H9 (cell line): ENCODE measurements at regions not wholly inside any gene's neighbourhood (a gene's known extent, or its start where the extent isn't known, plus 50 kb on each side); places are given as distances from the start of the nearest gene placed in this dataset.

Experiments
- DNase-seq: peaks from one replicate; pipeline ENCODE4 v3.0.0-alpha.2; 2017
- H2AFZ ChIP-seq: one replicate; pipeline ENCODE4 v1.6.1; 2013; ENCODE audit warnings: mild to moderate bottlenecking, low read length, control low read depth, moderate library complexity
- H2AK5ac ChIP-seq: 2 replicates; pipeline ENCODE4 v1.6.1; 2013; ENCODE audit warnings: low read length, control low read depth, mixed read lengths; ENCODE audit not compliant: insufficient read length
- H2BK120ac ChIP-seq: one replicate; pipeline ENCODE4 v1.6.1; 2013; ENCODE audit warnings: low read depth, mild to moderate bottlenecking, low read length, control low read depth, inconsistent platforms; ENCODE audit not compliant: poor library complexity, severe bottlenecking
- H2BK12ac ChIP-seq: 2 replicates; pipeline ENCODE4 v1.6.1; 2013; ENCODE audit warnings: low read length, control low read depth, mixed read lengths, low read depth; ENCODE audit not compliant: insufficient read length
- H2BK15ac ChIP-seq: 2 replicates; pipeline ENCODE4 v1.6.1; 2013; ENCODE audit warnings: low read depth, low read length, control low read depth
- H2BK20ac ChIP-seq: one replicate; pipeline ENCODE4 v1.6.1; 2013; ENCODE audit warnings: low read depth, mild to moderate bottlenecking, low read length, control low read depth, inconsistent platforms; ENCODE audit not compliant: poor library complexity, severe bottlenecking
- H2BK5ac ChIP-seq: 2 replicates; pipeline ENCODE4 v1.6.1; 2013; ENCODE audit warnings: low read length, control low read depth, mixed read lengths; ENCODE audit not compliant: insufficient read length
- H3K14ac ChIP-seq: 2 replicates; pipeline ENCODE4 v1.6.1; 2013; ENCODE audit warnings: low read length, control low read depth; ENCODE audit not compliant: insufficient read depth
- H3K18ac ChIP-seq: 2 replicates; pipeline ENCODE4 v1.6.1; 2013; ENCODE audit warnings: low read depth, mild to moderate bottlenecking, mixed read lengths, low read length, control low read depth; ENCODE audit not compliant: insufficient read length
- H3K23ac ChIP-seq: 2 replicates; pipeline ENCODE4 v1.6.1; 2013; ENCODE audit warnings: low read length, control low read depth, mixed read lengths, low read depth; ENCODE audit not compliant: insufficient read length
- H3K23me2 ChIP-seq: 2 replicates; pipeline ENCODE4 v1.6.1; 2013; ENCODE audit warnings: low read depth, mild to moderate bottlenecking, mixed read lengths, low read length, control low read depth; ENCODE audit not compliant: insufficient read length, poor library complexity, severe bottlenecking
- H3K27ac ChIP-seq: 2 replicates; pipeline ENCODE4 v1.5.1; 2013; ENCODE audit warnings: low read length, control low read depth, mixed read lengths, low read depth; ENCODE audit not compliant: insufficient read length
- H3K27me3 ChIP-seq: 2 replicates; pipeline ENCODE4 v1.6.1; 2013; ENCODE audit warnings: low read length, control low read depth, inconsistent platforms; ENCODE audit not compliant: insufficient read depth
- H3K4ac ChIP-seq: 2 replicates; pipeline ENCODE4 v1.6.1; 2013; ENCODE audit warnings: low read depth, mild to moderate bottlenecking, control low read depth, inconsistent platforms, low read length, moderate library complexity
- H3K4me1 ChIP-seq: 2 replicates; pipeline ENCODE4 v1.6.1; 2013; ENCODE audit warnings: low read length, control low read depth, inconsistent platforms; ENCODE audit not compliant: insufficient read depth
- H3K4me2 ChIP-seq: 2 replicates; pipeline ENCODE4 v1.6.1; 2013; ENCODE audit warnings: low read length, control low read depth, mixed read lengths; ENCODE audit not compliant: insufficient read length, insufficient read depth
- H3K56ac ChIP-seq: 2 replicates; pipeline ENCODE4 v1.6.1; 2013; ENCODE audit warnings: low read depth, mild to moderate bottlenecking, mixed read lengths, low read length, control low read depth; ENCODE audit not compliant: insufficient read length
- H3K79me1 ChIP-seq: 2 replicates; pipeline ENCODE4 v1.6.1; 2013; ENCODE audit warnings: low read depth, mild to moderate bottlenecking, moderate library complexity, low read length, control low read depth, inconsistent platforms; ENCODE audit not compliant: insufficient read depth, poor library complexity, severe bottlenecking
- H3K79me2 ChIP-seq: 2 replicates; pipeline ENCODE4 v1.6.1; 2013; ENCODE audit warnings: low read length, control low read depth, inconsistent platforms; ENCODE audit not compliant: insufficient read depth
- H3K9ac ChIP-seq: 2 replicates; pipeline ENCODE4 v1.6.1; 2013; ENCODE audit warnings: low read length, control low read depth, mixed read lengths; ENCODE audit not compliant: insufficient read length; ENCODE audit errors: extremely low read depth
- H3K9me3 ChIP-seq: one replicate; pipeline ENCODE4 v1.6.1; 2013; ENCODE audit warnings: low read depth, low read length, inconsistent platforms; ENCODE audit not compliant: control insufficient read depth
- H3T11ph ChIP-seq: one replicate; pipeline ENCODE4 v1.6.1; 2013; ENCODE audit warnings: mild to moderate bottlenecking, low read length, control low read depth, inconsistent platforms
- H4K20me1 ChIP-seq: one replicate; pipeline ENCODE4 v1.6.1; 2013; ENCODE audit not compliant: control insufficient read depth, insufficient read length, insufficient read depth
- H4K5ac ChIP-seq: 2 replicates; pipeline ENCODE4 v1.6.1; 2013; ENCODE audit warnings: low read depth, mild to moderate bottlenecking, mixed read lengths, low read length, control low read depth; ENCODE audit not compliant: insufficient read length
- H4K8ac ChIP-seq: replicated peaks from 2 replicates; pipeline ENCODE4 v1.6.1; 2013; ENCODE audit warnings: low read length, control low read depth, mixed read lengths, low read depth; ENCODE audit not compliant: insufficient read length
- H4K91ac ChIP-seq: 2 replicates; pipeline ENCODE4 v1.6.1; 2013; ENCODE audit warnings: low read depth, mild to moderate bottlenecking, moderate library complexity, mixed read lengths, low read length, control low read depth; ENCODE audit not compliant: insufficient read length
- H3K27ac Mint-ChIP-seq, 3 experiments: 2 replicates in 2 of 3; 3 replicates in 1 of 3; pipeline ENCODE4 v1.8.0; 2020 to 2021; ENCODE audit warnings: mixed read lengths in 3 of 3, mild to moderate bottlenecking in 1 of 3, moderate library complexity in 1 of 3
- H3K27me3 Mint-ChIP-seq: 2 replicates; pipeline ENCODE4 v1.8.0; 2021; ENCODE audit warnings: low read depth, mild to moderate bottlenecking, moderate library complexity, mixed read lengths
- H3K36me3 Mint-ChIP-seq, 3 experiments: 2 replicates in 2 of 3; 3 replicates in 1 of 3; pipeline ENCODE4 v1.8.0; 2020 to 2021; ENCODE audit warnings: low read depth in 3 of 3, mixed read lengths in 3 of 3; ENCODE audit not compliant: insufficient read depth in 1 of 3
- H3K4me1 Mint-ChIP-seq, 2 experiments: 2 replicates each; pipeline ENCODE4 v1.8.0; 2020; ENCODE audit warnings: mixed read lengths in 2 of 2
- H3K4me3 Mint-ChIP-seq, 2 experiments: 2 replicates in 1 of 2; 3 replicates in 1 of 2; pipeline ENCODE4 v1.8.0; 2020 to 2021; ENCODE audit warnings: mild to moderate bottlenecking in 2 of 2, mixed read lengths in 2 of 2, moderate library complexity in 1 of 2
- H3K9me3 Mint-ChIP-seq, 2 experiments: 2 replicates in 1 of 2; 3 replicates in 1 of 2; pipeline ENCODE4 v1.8.0; 2020; ENCODE audit warnings: mild to moderate bottlenecking in 2 of 2, mixed read lengths in 2 of 2, moderate library complexity in 1 of 2
- CTCF ChIP-seq: fragments of 200-600 bp; sonication (generic); conservative IDR thresholded peaks from 3 replicates; pipeline ENCODE4 v1.8.0; 2021; ENCODE audit warnings: antibody characterized with exemption, mild to moderate bottlenecking
- WGBS: extraction: QIAGEN DNeasy Blood & Tissue Kit; methylation state at CpG from one replicate; pipeline ENCODE4 v1.1.7; 2013; ENCODE audit warnings: missing lambda C conversion rate, low lambda C conversion rate, mixed read lengths; ENCODE audit not compliant: insufficient read length; ENCODE audit errors: extremely low coverage; 5-methylcytosine and 5-hydroxymethylcytosine counted together

- no peak overlapping the region for H4K5ac ChIP-seq
- TF ChIP-seq CTCF = peak; percentile 53
- H2BK20ac ChIP-seq = no peak overlapping the region
- H3K27me3 ChIP-seq = no peaks in the 10 kb centered on the region
- no peak overlapping the region for H2AFZ ChIP-seq
- H3K4me3 Mint-ChIP-seq = no peak overlapping the region
- no peak overlapping the region for H2BK120ac ChIP-seq
- H3K79me2 ChIP-seq = no peaks in the 10 kb centered on the region
- H3K9me3 Mint-ChIP-seq = peaks cover 13 to 19% of the 10 kb centered on the region in 2 experiments
- no peak overlapping the region for H2BK12ac ChIP-seq
- H2BK5ac ChIP-seq = no peak overlapping the region
- H3K4ac ChIP-seq = no peak overlapping the region
- no peak overlapping the region for H3K27ac ChIP-seq
- H3K27ac Mint-ChIP-seq = no peak overlapping the region
- H2AK5ac ChIP-seq = no peak overlapping the region
- no peak overlapping the region for H2BK15ac ChIP-seq
- H3K56ac ChIP-seq = no peak overlapping the region
- H4K91ac ChIP-seq = no peak overlapping the region
- H4K20me1 ChIP-seq = no peaks in the 10 kb centered on the region
- no peaks in the 10 kb centered on the region for H3K27me3 Mint-ChIP-seq
- H3K36me3 Mint-ChIP-seq = peaks cover 0 to 7% (median 2%) of the 10 kb centered on the region in 3 experiments; a peak in 4 of 7 replicates
- no peaks in the 10 kb centered on the region for H3K23me2 ChIP-seq
- peaks cover 0 to 2% of the 10 kb centered on the region in 2 experiments; a peak in 2 of 4 replicates for H3K4me1 Mint-ChIP-seq
- H3K23ac ChIP-seq = no peak overlapping the region
- no peak overlapping the region for H3K9ac ChIP-seq
- no peaks in the 10 kb centered on the region for H3K79me1 ChIP-seq
- H3K18ac ChIP-seq = no peak overlapping the region
- no peak overlapping the region for H3K14ac ChIP-seq
- H3T11ph ChIP-seq = no peak overlapping the region
- H4K8ac ChIP-seq = no peak overlapping the region
- no CpG with 5 or more reads among the region's 6 CpGs for WGBS
- no peaks in the 10 kb centered on the region for H3K9me3 ChIP-seq
- no peaks in the 10 kb centered on the region for H3K4me1 ChIP-seq
- no peak for DNase-seq
- H3K4me2 ChIP-seq = no peak overlapping the region
Measured at GRCh38 chr11:13183094-13183825, 94.3 kb upstream of the BMAL1 start.
